DND-41 (cell line): ENCODE measurements at regions not wholly inside any gene's neighbourhood (a gene's known extent, or its start where the extent isn't known, plus 50 kb on each side); places are given as distances from the start of the nearest gene placed in this dataset.

ENCODE experiments used
- ATAC-seq: fragments of 200-7000 bp; cut with Tn5 transposase; 3 replicates; pipeline ENCODE4 v1.9.1; 2021; ENCODE audit warnings: low read depth; ENCODE audit not compliant: insufficient read depth
- DNase-seq: peaks from one replicate; pipeline ENCODE4 v3.0.0-alpha.2; 2020
- H2AFZ ChIP-seq: 2 replicates; pipeline ENCODE4 v1.6.0; 2012; ENCODE audit warnings: low read depth, low read length
- H3K27ac ChIP-seq: 2 replicates; pipeline ENCODE4 v1.5.1; 2012; ENCODE audit warnings: low read length, inconsistent platforms
- H3K27me3 ChIP-seq: fragments of 200-600 bp; sonication (generic); 2 replicates; pipeline ENCODE4 v1.6.0; 2012; ENCODE audit warnings: low read length, mild to moderate bottlenecking, inconsistent platforms; ENCODE audit not compliant: insufficient read depth, poor library complexity
- H3K36me3 ChIP-seq: 2 replicates; pipeline ENCODE4 v1.5.1; 2012; ENCODE audit warnings: low read length, inconsistent platforms; ENCODE audit not compliant: insufficient read depth
- H3K4me1 ChIP-seq: 2 replicates; pipeline ENCODE4 v1.5.1; 2012; ENCODE audit warnings: mild to moderate bottlenecking, low read length; ENCODE audit not compliant: insufficient read depth
- H3K4me2 ChIP-seq: 2 replicates; pipeline ENCODE4 v1.6.0; 2012; ENCODE audit warnings: mild to moderate bottlenecking, moderate library complexity, low read length, inconsistent platforms; ENCODE audit not compliant: insufficient read depth
- H3K4me3 ChIP-seq, 2 experiments: fragments of 200-600 bp in 1 of 2; shearing (Covaris generic) in 1 of 2; 2 replicates each; pipeline ENCODE4 v1.5.1; 2012 to 2016; ENCODE audit warnings: inconsistent platforms in 2 of 2, low read length in 2 of 2, mild to moderate bottlenecking in 2 of 2, low read depth in 1 of 2, moderate library complexity in 1 of 2
- H3K79me2 ChIP-seq: 2 replicates; pipeline ENCODE4 v1.6.0; 2012; ENCODE audit warnings: low read length, inconsistent platforms; ENCODE audit not compliant: insufficient read depth
- H3K9ac ChIP-seq: 2 replicates; pipeline ENCODE4 v1.6.0; 2012; ENCODE audit warnings: low read depth, mild to moderate bottlenecking, inconsistent platforms, low read length, moderate library complexity
- H3K9me3 ChIP-seq: 2 replicates; pipeline ENCODE4 v1.5.1; 2012; ENCODE audit warnings: low read length, moderate library complexity, mild to moderate bottlenecking, inconsistent platforms; ENCODE audit not compliant: insufficient read depth, severe bottlenecking
- H4K20me1 ChIP-seq: 2 replicates; pipeline ENCODE4 v1.6.0; 2012; ENCODE audit warnings: low read length; ENCODE audit not compliant: insufficient read depth
- EZH2 ChIP-seq: IDR thresholded peaks from 3 replicates; pipeline ENCODE4 v1.6.1; 2012; ENCODE audit warnings: borderline replicate concordance, low read depth, mild to moderate bottlenecking, moderate library complexity, low read length, inconsistent platforms; ENCODE audit not compliant: severe bottlenecking
- TF ChIP-seq, protein P1 (sequence below): IDR thresholded peaks from 2 replicates; pipeline ENCODE4 v1.5.1; 2012; ENCODE audit warnings: borderline replicate concordance, low read length, moderate library complexity, mild to moderate bottlenecking; ENCODE audit not compliant: poor library complexity, severe bottlenecking; ENCODE audit errors: extremely low read depth

DNA sequence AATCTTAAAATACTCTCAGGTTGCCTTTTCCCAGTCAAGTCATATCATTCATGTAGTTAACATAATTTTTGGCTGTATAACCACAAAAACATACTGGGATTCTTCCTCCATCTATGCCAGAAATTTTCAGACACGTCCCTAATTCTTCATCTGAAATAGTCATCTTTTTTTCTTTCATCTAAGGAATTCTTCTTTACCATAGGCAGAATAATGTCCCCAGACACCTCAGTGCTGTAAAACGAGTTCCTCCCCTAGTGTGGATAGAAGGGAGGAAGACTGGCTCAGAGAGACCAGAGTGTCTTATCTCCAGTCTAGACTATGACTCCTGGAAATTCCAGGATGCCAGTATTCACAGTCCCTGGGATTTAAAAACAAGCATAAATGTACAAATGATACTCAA is 127.8 kb downstream of the MREG start:
- DNase-seq, result no peak
- no peak overlapping the region for H3K27ac ChIP-seq
- ATAC-seq, result no peak
- H4K20me1 ChIP-seq, result no peaks in the 10 kb centered on the region
- H3K27me3 ChIP-seq, result no peaks in the 10 kb centered on the region
- peaks cover 11% of the 10 kb centered on the region; the same call in 1 of the 2 replicates for H3K4me1 ChIP-seq
- H3K36me3 ChIP-seq, result no peaks in the 10 kb centered on the region
- no peaks in the 10 kb centered on the region for H3K79me2 ChIP-seq
- H3K4me2 ChIP-seq, result no peak overlapping the region
- no peak overlapping the region for H3K4me3 ChIP-seq
- H3K9ac ChIP-seq, result no peak overlapping the region
- no peaks in the 10 kb centered on the region for H3K9me3 ChIP-seq
- H2AFZ ChIP-seq, result no peak overlapping the region
- TF ChIP-seq EZH2, result no peak
- TF ChIP-seq, protein P1, sequence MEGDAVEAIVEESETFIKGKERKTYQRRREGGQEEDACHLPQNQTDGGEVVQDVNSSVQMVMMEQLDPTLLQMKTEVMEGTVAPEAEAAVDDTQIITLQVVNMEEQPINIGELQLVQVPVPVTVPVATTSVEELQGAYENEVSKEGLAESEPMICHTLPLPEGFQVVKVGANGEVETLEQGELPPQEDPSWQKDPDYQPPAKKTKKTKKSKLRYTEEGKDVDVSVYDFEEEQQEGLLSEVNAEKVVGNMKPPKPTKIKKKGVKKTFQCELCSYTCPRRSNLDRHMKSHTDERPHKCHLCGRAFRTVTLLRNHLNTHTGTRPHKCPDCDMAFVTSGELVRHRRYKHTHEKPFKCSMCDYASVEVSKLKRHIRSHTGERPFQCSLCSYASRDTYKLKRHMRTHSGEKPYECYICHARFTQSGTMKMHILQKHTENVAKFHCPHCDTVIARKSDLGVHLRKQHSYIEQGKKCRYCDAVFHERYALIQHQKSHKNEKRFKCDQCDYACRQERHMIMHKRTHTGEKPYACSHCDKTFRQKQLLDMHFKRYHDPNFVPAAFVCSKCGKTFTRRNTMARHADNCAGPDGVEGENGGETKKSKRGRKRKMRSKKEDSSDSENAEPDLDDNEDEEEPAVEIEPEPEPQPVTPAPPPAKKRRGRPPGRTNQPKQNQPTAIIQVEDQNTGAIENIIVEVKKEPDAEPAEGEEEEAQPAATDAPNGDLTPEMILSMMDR, result no peak

DNA sequence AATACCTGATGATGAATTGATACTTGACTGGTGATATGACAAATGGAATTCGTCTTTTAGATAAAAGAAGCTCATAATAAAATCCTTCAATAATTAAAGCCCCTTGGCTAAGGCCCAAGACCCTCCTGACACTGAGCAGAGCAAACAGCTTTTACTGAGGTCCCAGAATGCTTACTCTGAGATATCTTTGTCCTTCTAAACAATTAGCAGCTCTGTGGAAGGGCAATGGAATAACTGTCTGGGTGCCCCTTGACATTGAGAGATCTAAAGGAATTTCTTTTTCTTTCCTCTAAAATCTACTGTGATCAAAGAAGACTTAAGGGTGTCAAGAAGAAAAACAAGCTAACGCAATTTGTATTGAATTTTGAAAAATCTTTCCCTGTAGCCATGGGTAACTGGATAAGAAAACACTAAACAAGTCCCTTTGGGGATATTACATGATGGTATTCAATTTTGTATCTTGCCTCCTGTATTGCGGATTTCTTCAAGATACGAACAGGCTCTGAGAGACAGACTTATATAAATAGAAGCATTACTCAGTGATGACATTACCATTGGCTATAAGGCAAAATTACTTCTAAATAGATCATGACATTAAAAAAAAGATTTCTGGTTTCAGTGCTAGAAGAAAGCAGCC is 128.8 kb downstream of the MREG start:
- no peak for ATAC-seq
- Histone ChIP-seq H3K4me3 (no peak overlapping the region), H3K27me3 (no peaks in the 10 kb centered on the region), H3K9ac (no peak overlapping the region), H3K4me2 (no peak overlapping the region), H3K9me3 (no peaks in the 10 kb centered on the region), H2AFZ (no peak overlapping the region), H3K79me2 (no peaks in the 10 kb centered on the region), H3K4me1 (peaks cover 11% of the 10 kb centered on the region; the same call in 1 of the 2 replicates), H3K27ac (no peak overlapping the region), H4K20me1 (no peaks in the 10 kb centered on the region), H3K36me3 (no peaks in the 10 kb centered on the region)
- DNase-seq, result no peak
- TF ChIP-seq, protein P1, result no peak
- no peak for TF ChIP-seq EZH2

DNA sequence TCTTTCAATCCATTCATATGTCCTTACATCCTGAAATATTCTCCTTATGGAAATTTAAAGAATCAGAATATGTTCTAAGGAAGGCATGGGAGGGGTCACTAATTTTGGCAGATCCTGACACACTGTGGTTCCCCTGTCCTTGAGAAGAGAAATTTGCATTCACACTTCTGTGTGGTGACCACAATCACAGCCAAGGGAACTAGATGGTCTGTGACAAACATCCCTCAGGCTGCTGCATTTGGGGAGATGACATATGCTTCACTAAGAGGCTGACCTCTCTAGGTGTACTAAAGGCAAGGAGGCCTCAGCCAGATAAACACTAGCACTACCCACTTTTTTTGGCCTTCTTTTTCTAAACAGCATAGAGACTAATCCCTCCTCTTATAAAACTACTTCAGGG is 129.6 kb downstream of the MREG start:
- no peak overlapping the region for H3K9ac ChIP-seq
- no peaks in the 10 kb centered on the region for H3K79me2 ChIP-seq
- TF ChIP-seq, protein P1, result no peak
- TF ChIP-seq EZH2, result no peak
- no peaks in the 10 kb centered on the region for H3K27me3 ChIP-seq
- no peaks in the 10 kb centered on the region for H3K36me3 ChIP-seq
- H3K4me1 ChIP-seq, result peaks cover 7% of the 10 kb centered on the region; the same call in 1 of the 2 replicates
- no peak overlapping the region for H2AFZ ChIP-seq
- no peak for DNase-seq
- H3K4me2 ChIP-seq, result no peak overlapping the region
- H3K9me3 ChIP-seq, result no peaks in the 10 kb centered on the region
- H4K20me1 ChIP-seq, result no peaks in the 10 kb centered on the region
- H3K27ac ChIP-seq, result no peak overlapping the region
- no peak overlapping the region for H3K4me3 ChIP-seq
- no peak for ATAC-seq

DNA sequence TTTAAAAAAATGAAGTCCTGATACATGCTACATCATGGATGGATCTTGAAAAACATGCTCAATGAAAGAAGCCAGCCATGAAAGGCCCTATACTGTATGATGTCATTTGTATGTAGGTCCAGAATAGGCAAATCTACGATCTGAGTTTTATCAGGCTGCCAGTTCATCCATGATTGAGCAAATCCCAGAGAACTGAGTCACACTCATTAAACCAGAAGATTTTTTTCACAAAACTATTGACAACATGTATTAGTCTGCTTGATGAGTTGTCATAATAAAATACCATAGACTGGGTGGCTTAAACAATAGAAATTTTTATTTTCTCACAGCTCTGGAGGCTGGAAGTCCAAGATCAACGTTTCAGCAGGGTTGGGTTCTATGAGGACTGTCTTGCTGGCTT is 130.7 kb downstream of the MREG start:
- Histone ChIP-seq H3K27ac (no peak overlapping the region), H3K4me3 (no peak overlapping the region), H3K36me3 (no peaks in the 10 kb centered on the region), H2AFZ (no peak overlapping the region), H3K4me2 (no peak overlapping the region), H4K20me1 (no peaks in the 10 kb centered on the region), H3K4me1 (no peaks in the 10 kb centered on the region), H3K27me3 (no peaks in the 10 kb centered on the region), H3K9ac (no peak overlapping the region), H3K79me2 (no peaks in the 10 kb centered on the region), H3K9me3 (no peaks in the 10 kb centered on the region)
- DNase-seq, result no peak
- no peak for TF ChIP-seq EZH2
- TF ChIP-seq, protein P1, result no peak
- ATAC-seq, result no peak
